ENCODE measurements at regions not wholly inside any gene's neighbourhood (a gene's known extent, or its start where the extent isn't known, plus 50 kb on each side); places are given as distances from the start of the nearest gene placed in this dataset.

DNA sequence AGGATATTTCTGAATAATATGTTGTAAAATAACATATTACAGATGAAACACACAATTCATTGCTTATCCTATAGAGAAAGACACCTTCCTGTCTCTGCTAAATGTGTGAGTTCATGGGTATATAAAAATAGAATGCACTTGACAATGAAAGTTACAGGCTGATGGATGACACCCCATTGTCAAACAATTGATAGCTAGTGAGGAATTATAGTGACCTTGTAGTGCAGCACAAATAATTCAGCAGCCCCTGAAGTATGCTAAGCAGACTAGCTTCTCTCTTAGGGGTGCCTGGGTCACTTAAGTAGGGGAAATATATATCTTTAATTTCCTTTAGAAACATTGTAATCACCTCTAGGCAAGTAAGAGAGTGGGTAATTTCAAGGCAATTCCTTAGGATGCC is 826.2 kb downstream of the CDH8 start:
- peaks cover 4% of the 10 kb centered on the region for H3K27me3 Mint-ChIP-seq (ENCODE audit: low read depth)
- H3K36me3 Mint-ChIP-seq, result no peaks in the 10 kb centered on the region
- no peak overlapping the region for H3K4me3 Mint-ChIP-seq
- no peaks in the 10 kb centered on the region for H3K9me3 Mint-ChIP-seq
- H3K4me1 Mint-ChIP-seq, result peaks cover 23% of the 10 kb centered on the region
- TF ChIP-seq, protein P1, sequence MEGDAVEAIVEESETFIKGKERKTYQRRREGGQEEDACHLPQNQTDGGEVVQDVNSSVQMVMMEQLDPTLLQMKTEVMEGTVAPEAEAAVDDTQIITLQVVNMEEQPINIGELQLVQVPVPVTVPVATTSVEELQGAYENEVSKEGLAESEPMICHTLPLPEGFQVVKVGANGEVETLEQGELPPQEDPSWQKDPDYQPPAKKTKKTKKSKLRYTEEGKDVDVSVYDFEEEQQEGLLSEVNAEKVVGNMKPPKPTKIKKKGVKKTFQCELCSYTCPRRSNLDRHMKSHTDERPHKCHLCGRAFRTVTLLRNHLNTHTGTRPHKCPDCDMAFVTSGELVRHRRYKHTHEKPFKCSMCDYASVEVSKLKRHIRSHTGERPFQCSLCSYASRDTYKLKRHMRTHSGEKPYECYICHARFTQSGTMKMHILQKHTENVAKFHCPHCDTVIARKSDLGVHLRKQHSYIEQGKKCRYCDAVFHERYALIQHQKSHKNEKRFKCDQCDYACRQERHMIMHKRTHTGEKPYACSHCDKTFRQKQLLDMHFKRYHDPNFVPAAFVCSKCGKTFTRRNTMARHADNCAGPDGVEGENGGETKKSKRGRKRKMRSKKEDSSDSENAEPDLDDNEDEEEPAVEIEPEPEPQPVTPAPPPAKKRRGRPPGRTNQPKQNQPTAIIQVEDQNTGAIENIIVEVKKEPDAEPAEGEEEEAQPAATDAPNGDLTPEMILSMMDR (IDR thresholded peaks at IDR 0.05; ENCODE audit: unreplicated experiment), result no peak
- no peak overlapping the region for H3K27ac Mint-ChIP-seq
- DNase-seq (ENCODE audit: low spot score in 2 of 2, unreplicated experiment in 2 of 2), result no peak

DNA sequence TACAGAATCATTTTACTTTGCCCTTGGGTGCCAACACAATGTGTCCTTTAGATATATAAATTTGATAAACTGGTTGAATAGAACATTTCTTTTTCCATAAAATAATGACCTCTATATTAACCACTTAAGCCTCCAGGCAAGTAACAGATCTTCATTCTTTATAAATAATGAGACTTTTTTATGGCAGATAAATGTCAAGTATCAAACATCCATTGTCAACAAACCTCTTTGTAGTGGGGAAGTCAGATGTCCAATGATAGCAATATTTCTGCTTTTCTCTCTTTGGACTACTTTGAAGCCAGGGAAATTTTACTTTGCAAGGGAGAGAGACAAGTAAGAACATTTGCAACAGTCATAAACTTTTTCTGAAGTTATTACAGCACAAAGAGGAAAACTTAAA is 841.2 kb downstream of the CDH8 start:
- Mint-ChIP-seq H3K36me3 (no peaks in the 10 kb centered on the region), H3K4me3 (no peak overlapping the region), H3K27me3 (ENCODE audit: low read depth) (peaks cover 18% of the 10 kb centered on the region), H3K4me1 (no peaks in the 10 kb centered on the region), H3K27ac (no peak overlapping the region), H3K9me3 (peaks cover 12% of the 10 kb centered on the region)
- DNase-seq (ENCODE audit: low spot score in 2 of 2, unreplicated experiment in 2 of 2), result no peak
- TF ChIP-seq, protein P1 (IDR thresholded peaks at IDR 0.05; ENCODE audit: unreplicated experiment), result no peak

DNA sequence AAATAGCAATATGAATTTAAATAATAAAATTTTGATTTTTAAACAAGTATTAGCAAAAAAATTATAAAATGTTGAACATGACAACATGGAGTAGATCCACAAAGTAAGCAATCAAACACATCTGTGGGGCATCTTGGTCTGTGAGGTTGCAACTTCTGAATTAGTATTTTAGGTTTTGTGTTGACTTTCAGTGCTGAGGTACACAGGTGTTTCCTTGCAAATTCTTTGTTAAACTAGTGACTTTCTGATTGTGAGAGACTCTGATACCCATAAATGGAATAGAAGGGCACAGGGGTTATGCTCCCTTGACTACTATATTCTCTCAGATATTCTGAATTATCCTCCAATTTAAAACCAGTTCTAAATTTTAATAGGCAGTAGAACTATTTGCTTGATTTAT is 841.7 kb downstream of the CDH8 start:
- DNase-seq (ENCODE audit: low spot score in 2 of 2, unreplicated experiment in 2 of 2), result no peak
- peaks cover 20% of the 10 kb centered on the region for H3K27me3 Mint-ChIP-seq (ENCODE audit: low read depth)
- H3K4me3 Mint-ChIP-seq, result no peak overlapping the region
- peaks cover 9% of the 10 kb centered on the region for H3K9me3 Mint-ChIP-seq
- TF ChIP-seq, protein P1 (IDR thresholded peaks at IDR 0.05; ENCODE audit: unreplicated experiment), result no peak
- H3K4me1 Mint-ChIP-seq, result no peaks in the 10 kb centered on the region
- H3K27ac Mint-ChIP-seq, result no peak overlapping the region
- no peaks in the 10 kb centered on the region for H3K36me3 Mint-ChIP-seq

DNA sequence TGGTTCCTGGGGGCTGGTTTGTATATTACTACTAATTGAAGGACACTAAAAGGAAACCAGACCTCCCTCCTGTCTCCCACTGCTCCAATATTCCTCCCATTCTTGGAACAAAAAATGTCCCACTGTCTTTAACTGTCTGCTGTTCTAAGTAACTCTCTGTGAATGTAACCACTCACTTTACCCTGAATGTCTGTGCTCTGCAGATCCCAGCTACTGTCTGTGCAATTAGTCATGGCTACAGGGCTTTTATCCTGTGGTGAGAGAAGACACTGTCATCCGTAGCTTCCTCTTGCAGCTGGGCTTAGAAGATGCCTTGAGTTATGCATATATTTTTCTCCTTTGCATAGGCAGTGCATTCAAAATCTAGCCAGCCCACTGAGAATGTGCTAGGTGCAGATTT is 853.8 kb downstream of the CDH8 start:
- no peaks in the 10 kb centered on the region for H3K9me3 Mint-ChIP-seq
- no peak overlapping the region for H3K27ac Mint-ChIP-seq
- no peaks in the 10 kb centered on the region for H3K4me1 Mint-ChIP-seq
- no peaks in the 10 kb centered on the region for H3K36me3 Mint-ChIP-seq
- H3K4me3 Mint-ChIP-seq, result no peak overlapping the region
- H3K27me3 Mint-ChIP-seq (ENCODE audit: low read depth), result no peaks in the 10 kb centered on the region
- no peak for DNase-seq (ENCODE audit: low spot score in 2 of 2, unreplicated experiment in 2 of 2)
- TF ChIP-seq, protein P1 (IDR thresholded peaks at IDR 0.05; ENCODE audit: unreplicated experiment), result no peak

DNA sequence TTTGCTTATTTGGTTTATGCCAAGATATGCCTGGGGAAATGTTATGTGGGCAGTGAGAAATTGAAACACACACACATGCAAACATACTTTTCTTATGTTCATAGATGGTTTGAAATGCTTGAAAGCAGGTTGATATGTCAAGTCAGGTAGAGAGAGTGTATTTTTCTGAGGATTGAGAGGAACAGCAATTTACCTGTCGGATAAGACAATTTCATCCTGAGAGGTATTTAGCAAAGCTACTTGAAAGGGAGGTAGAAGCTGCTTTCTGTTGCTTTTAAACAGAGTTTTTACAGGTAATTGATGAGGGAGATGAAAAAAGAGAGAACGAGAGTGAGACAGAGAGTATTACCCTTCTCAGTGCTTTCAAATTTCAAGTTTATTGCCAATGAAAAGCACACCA is 854.3 kb downstream of the CDH8 start:
- no peak overlapping the region for H3K27ac Mint-ChIP-seq
- DNase-seq (ENCODE audit: low spot score in 2 of 2, unreplicated experiment in 2 of 2), result no peak
- no peaks in the 10 kb centered on the region for H3K4me1 Mint-ChIP-seq
- TF ChIP-seq, protein P1 (IDR thresholded peaks at IDR 0.05; ENCODE audit: unreplicated experiment), result no peak
- no peak overlapping the region for H3K4me3 Mint-ChIP-seq
- no peaks in the 10 kb centered on the region for H3K9me3 Mint-ChIP-seq
- H3K27me3 Mint-ChIP-seq (ENCODE audit: low read depth), result no peaks in the 10 kb centered on the region
- H3K36me3 Mint-ChIP-seq, result no peaks in the 10 kb centered on the region

DNA sequence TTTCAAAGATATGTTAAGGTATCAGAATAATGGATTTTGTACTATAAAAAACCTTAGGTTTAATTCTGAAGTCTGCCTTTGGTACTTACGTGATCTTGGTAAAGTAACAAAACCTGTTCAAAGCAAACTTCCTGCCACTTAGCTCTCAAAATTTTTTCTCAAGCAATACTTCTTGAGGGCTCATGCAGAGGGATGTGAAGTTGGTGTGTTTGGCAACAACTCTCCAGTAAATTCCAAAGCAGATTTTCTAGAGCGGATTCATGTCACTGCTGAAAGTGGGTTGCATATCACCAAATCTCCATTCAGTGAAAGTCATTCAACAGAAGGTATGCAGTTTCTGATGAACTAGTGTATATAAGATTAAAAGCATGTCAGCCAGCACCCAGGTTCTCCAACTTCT is 856.7 kb downstream of the CDH8 start:
- Mint-ChIP-seq H3K36me3 (no peaks in the 10 kb centered on the region), H3K27ac (no peak overlapping the region), H3K27me3 (ENCODE audit: low read depth) (no peaks in the 10 kb centered on the region), H3K4me3 (no peak overlapping the region), H3K9me3 (no peaks in the 10 kb centered on the region), H3K4me1 (no peaks in the 10 kb centered on the region)
- DNase-seq (ENCODE audit: low spot score in 2 of 2, unreplicated experiment in 2 of 2), result no peak
- TF ChIP-seq, protein P1 (IDR thresholded peaks at IDR 0.05; ENCODE audit: unreplicated experiment), result no peak
